Large intestine (tissue), 3 donors: ENCODE measurements at regions not wholly inside any gene's neighbourhood (a gene's known extent, or its start where the extent isn't known, plus 50 kb on each side); places are given as distances from the start of the nearest gene placed in this dataset.

Experiments
- DNase-seq, 2 donors: peaks; one replicate each; pipeline versions ENCODE4 v3.0.0 to v3.0.0-alpha.2; 2013
- H3K27ac ChIP-seq: one replicate; pipeline ENCODE4 v1.5.1; 2013; ENCODE audit warnings: low read length
- H3K27me3 ChIP-seq: 2 replicates; pipeline ENCODE4 v1.6.1; 2013; ENCODE audit warnings: low read length; ENCODE audit not compliant: control insufficient read depth, insufficient read depth
- H3K36me3 ChIP-seq: 2 replicates; pipeline ENCODE4 v1.6.1; 2013; ENCODE audit warnings: low read length; ENCODE audit not compliant: control insufficient read depth, insufficient read depth
- H3K4me1 ChIP-seq: one replicate; pipeline ENCODE4 v1.6.1; 2013; ENCODE audit warnings: low read length; ENCODE audit not compliant: control insufficient read depth, insufficient read depth
- H3K4me3 ChIP-seq: one replicate; pipeline ENCODE4 v1.5.1; 2013; ENCODE audit warnings: low read length
- H3K9me3 ChIP-seq: one replicate; pipeline ENCODE4 v1.6.1; 2013; ENCODE audit warnings: mild to moderate bottlenecking, low read depth, low read length, moderate library complexity; ENCODE audit not compliant: control insufficient read depth
- WGBS: methylation state at CpG from one replicate; pipeline ENCODE4 v1.1.5; 2013; ENCODE audit warnings: low lambda C conversion rate; ENCODE audit not compliant: insufficient coverage; 5-methylcytosine and 5-hydroxymethylcytosine counted together

GRCh38 chr9:7403028-7403389 lies 396.6 kb downstream of the DMAC1 start:
- Histone ChIP-seq H3K36me3 (no peaks in the 10 kb centered on the region), H3K4me1 (no peaks in the 10 kb centered on the region), H3K4me3 (no peak overlapping the region), H3K9me3 (no peaks in the 10 kb centered on the region), H3K27me3 (no peaks in the 10 kb centered on the region), H3K27ac (no peak overlapping the region)
- no peak for DNase-seq

DNA sequence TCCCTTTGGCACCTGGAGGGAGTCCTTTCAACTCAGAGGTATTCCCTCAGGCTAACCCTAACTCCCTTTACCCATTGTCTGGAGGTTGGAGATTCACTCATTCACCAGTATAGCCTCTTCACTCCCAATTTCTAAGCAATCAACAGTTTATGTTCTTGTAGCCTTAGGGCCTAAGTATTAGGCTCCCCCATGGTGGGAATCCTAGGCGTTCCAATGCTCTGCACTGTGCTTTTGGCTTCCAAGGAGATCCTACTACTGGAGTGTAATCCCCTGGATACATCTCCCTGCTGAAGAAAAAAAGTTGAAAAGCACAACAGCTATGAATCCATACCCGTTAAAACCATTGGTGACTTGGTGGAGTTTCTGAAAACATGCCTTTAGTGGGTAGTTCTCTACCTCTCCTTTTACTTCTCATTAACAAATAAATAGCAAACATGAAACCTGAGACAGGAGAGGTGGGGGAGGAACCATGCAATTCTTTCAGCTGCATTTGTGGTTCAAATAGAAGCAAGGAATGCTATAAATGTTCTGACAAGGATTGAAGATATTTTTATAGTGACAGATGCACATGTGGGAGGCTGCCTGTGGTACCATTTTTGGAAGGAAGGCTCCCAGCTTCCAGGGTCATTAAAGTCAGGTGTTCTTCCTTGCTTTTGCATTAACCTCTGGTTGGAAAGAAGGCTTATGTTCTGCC lies 397.1 kb downstream of the DMAC1 start:
- no peak overlapping the region for H3K27ac ChIP-seq

DNA sequence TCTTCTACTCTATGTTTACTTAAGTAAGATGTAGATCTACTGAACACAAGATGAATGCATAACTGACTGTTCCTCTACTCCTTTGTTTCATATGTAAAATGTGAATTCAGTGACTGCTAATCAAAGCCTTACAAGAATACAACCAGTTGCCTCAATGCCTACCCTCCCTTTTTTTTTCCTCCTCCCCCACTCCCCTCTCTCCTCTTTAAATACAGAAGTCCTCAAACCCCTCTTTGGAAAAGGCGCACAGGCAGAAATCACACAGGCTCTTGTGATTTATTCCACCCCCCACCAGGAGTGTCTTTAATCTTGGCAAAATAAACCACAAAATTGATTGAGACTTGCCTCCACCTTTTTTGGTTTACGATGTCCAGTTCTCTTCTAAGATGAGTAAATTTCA lies 398.5 kb downstream of the DMAC1 start:
- Histone ChIP-seq H3K9me3 (no peaks in the 10 kb centered on the region), H3K36me3 (no peaks in the 10 kb centered on the region), H3K4me1 (no peaks in the 10 kb centered on the region), H3K4me3 (no peak overlapping the region), H3K27me3 (no peaks in the 10 kb centered on the region), H3K27ac (no peak overlapping the region)
- DNase-seq, result no peak
- WGBS, result no CpG with 5 or more reads among the region's 2 CpGs

More for the DNA sequence above, 397.1 kb downstream of the DMAC1 start:
- H3K4me3 ChIP-seq, result no peak overlapping the region
- no peaks in the 10 kb centered on the region for H3K9me3 ChIP-seq
- WGBS, result no CpG with 5 or more reads among the region's 2 CpGs
- H3K4me1 ChIP-seq, result no peaks in the 10 kb centered on the region
- no peaks in the 10 kb centered on the region for H3K36me3 ChIP-seq
- no peak for DNase-seq
- H3K27me3 ChIP-seq, result no peaks in the 10 kb centered on the region

DNA sequence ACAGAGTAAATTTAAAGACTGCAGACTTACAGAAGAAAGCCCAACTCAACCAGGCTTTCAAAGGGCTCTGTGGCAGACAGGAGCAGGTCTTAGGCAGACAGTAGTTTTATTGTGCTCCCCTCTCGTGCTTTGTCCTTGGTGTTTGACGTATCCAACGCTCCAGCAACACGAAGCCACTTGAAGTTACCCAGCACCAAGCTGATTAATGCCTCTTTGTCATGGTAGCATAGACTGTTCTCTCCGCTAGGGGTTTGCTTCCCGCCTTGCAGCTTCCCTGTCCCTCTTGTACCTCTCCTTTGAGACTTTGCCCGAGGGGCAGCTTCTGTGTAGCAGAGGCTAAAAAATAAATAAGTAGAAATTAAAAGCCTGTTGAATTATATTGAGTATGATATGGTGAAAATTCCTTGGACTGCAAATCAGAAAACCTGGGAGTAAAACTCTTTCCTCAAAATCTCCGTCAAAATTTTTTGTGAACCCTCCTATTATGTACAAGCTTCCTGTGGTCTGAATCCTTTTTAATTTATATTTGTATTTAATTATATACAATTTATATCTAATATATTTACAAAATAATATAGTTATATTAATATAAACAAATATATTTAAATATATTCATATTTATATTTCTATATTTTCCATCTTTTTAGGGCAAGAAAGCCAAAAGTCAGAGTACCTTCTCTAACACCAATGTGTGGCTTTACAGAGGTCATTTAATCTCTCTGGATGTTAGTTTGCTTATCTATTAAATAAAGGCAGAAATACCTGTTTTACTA lies 405.4 kb downstream of the DMAC1 start:
- 73% methylated on average over 2 of the region's 8 CpGs for WGBS
- no peak overlapping the region for H3K4me3 ChIP-seq
- H3K36me3 ChIP-seq, result no peaks in the 10 kb centered on the region
- H3K27me3 ChIP-seq, result no peaks in the 10 kb centered on the region
- H3K4me1 ChIP-seq, result no peaks in the 10 kb centered on the region
- peak in 1 of 2 donors; percentile 9 for DNase-seq
- H3K9me3 ChIP-seq, result no peaks in the 10 kb centered on the region
- no peak overlapping the region for H3K27ac ChIP-seq

- no peaks in the 10 kb centered on the region for H3K27me3 ChIP-seq
- WGBS, result 100% methylated on average over 1 of the region's 3 CpGs
- DNase-seq, result no peak
- H3K27ac ChIP-seq, result no peak overlapping the region
- no peaks in the 10 kb centered on the region for H3K36me3 ChIP-seq
- H3K4me1 ChIP-seq, result no peaks in the 10 kb centered on the region
- no peak overlapping the region for H3K4me3 ChIP-seq
- no peaks in the 10 kb centered on the region for H3K9me3 ChIP-seq
These were observed 407.4 kb downstream of the DMAC1 start for GRCh38 chr9:7392148-7392547.

DNA sequence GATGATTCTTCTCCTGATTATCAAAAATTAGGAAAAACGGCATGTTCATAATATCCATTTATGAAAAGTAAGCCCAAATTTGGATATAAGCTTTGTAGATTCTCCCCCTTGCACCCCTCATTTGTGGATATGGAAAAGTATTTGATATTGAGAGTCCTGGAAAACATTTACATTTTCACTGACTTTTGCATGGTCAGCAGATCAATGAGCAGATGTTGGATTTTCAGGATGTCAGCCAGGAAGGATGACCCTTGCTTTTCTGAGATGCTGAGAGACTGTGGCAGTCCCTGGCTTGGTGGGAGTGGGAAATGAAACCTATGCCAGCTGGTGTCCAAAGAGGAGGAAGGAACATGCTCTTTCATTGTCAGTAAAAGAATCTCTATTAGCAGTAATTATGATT lies 410.8 kb downstream of the DMAC1 start:
- Histone ChIP-seq H3K27me3 (no peaks in the 10 kb centered on the region), H3K4me1 (no peaks in the 10 kb centered on the region), H3K4me3 (no peak overlapping the region), H3K36me3 (no peaks in the 10 kb centered on the region), H3K9me3 (no peaks in the 10 kb centered on the region), H3K27ac (no peak overlapping the region)
- no peak for DNase-seq
- 100% methylated on average over 1 of the region's 1 CpG for WGBS

- no peak for DNase-seq
- no peaks in the 10 kb centered on the region for H3K4me1 ChIP-seq
- H3K4me3 ChIP-seq, result no peak overlapping the region
- WGBS, result no CpG with 5 or more reads among the region's 5 CpGs
- H3K36me3 ChIP-seq, result no peaks in the 10 kb centered on the region
- H3K9me3 ChIP-seq, result no peaks in the 10 kb centered on the region
- H3K27ac ChIP-seq, result no peak overlapping the region
- H3K27me3 ChIP-seq, result no peaks in the 10 kb centered on the region
These were observed 411.7 kb downstream of the DMAC1 start for GRCh38 chr9:7387840-7388239.

GRCh38 chr9:7382304-7382703 lies 417.3 kb downstream of the DMAC1 start:
- Histone ChIP-seq H3K27me3 (no peaks in the 10 kb centered on the region), H3K4me3 (no peak overlapping the region), H3K9me3 (no peaks in the 10 kb centered on the region), H3K36me3 (no peaks in the 10 kb centered on the region), H3K27ac (no peak overlapping the region), H3K4me1 (no peaks in the 10 kb centered on the region)
- WGBS, result no CpG with 5 or more reads among the region's 3 CpGs
- DNase-seq, result no peak

DNA sequence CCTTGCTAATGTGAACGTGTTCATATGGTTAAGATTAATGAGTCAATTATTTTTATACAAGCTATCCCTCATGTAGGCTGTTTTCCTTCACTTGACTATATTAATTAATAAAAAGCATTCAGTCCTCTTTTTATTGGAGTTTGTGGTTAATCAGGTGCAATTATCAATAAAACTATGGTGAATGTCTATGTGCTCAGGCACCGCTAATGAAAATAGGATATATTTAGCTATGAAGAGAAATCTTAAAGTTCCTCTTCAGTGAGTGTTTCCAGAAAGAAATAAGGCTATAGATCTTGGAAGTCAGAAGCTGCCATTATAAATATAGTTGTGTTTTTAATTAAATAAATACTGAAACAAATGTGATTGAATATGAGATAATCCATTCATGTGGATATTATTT lies 422.1 kb downstream of the DMAC1 start:
- no peaks in the 10 kb centered on the region for H3K36me3 ChIP-seq
- DNase-seq, result no peak
- H3K4me3 ChIP-seq, result no peak overlapping the region
- WGBS, result 100% methylated on average over 1 of the region's 2 CpGs
- H3K9me3 ChIP-seq, result no peaks in the 10 kb centered on the region
- no peaks in the 10 kb centered on the region for H3K4me1 ChIP-seq
- no peak overlapping the region for H3K27ac ChIP-seq
- H3K27me3 ChIP-seq, result no peaks in the 10 kb centered on the region

- no CpG with 5 or more reads among the region's 5 CpGs for WGBS
- no peaks in the 10 kb centered on the region for H3K36me3 ChIP-seq
- H3K27ac ChIP-seq, result no peak overlapping the region
- no peaks in the 10 kb centered on the region for H3K9me3 ChIP-seq
- H3K27me3 ChIP-seq, result no peaks in the 10 kb centered on the region
- H3K4me1 ChIP-seq, result no peaks in the 10 kb centered on the region
- peak in 1 of 2 donors; percentile 17 for DNase-seq
- no peak overlapping the region for H3K4me3 ChIP-seq
These were observed 422.7 kb downstream of the DMAC1 start for GRCh38 chr9:7376833-7377232.

DNA sequence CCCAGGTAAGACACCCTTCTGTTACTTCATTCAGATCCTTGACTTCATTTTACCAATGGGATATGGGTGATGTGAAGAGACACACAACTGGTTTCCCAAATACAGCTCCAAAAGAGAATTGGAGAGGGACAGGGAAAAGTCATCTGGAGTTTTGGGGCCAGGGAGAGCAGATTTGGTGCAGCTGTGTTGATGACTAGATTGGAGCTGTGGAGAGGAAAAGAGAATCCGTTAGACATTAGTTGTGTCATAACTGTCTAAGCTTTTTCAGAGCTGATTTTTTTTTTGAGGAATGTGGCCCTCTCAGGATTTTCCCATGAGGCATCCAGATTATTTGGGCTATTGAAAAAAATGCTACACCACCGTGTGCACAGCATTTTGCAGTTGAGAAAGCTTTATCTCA lies 423.4 kb downstream of the DMAC1 start:
- no CpG with 5 or more reads among the region's 2 CpGs for WGBS
- DNase-seq, result no peak

More for the DNA sequence above, 423.4 kb downstream of the DMAC1 start:
- no peaks in the 10 kb centered on the region for H3K4me1 ChIP-seq
- H3K4me3 ChIP-seq, result no peak overlapping the region
- no peaks in the 10 kb centered on the region for H3K9me3 ChIP-seq
- H3K27ac ChIP-seq, result no peak overlapping the region
- no peaks in the 10 kb centered on the region for H3K36me3 ChIP-seq
- H3K27me3 ChIP-seq, result no peaks in the 10 kb centered on the region
